ENCODE measurements at regions not wholly inside any gene's neighbourhood (a gene's known extent, or its start where the extent isn't known, plus 50 kb on each side); places are given as distances from the start of the nearest gene placed in this dataset.
A peak's percentile ranks its signal among the peaks of the same experiment; 100 is the strongest.

GRCh38 chr12:116370004-116370404 is 92.5 kb upstream of the MED13L start:
- no peak for DNase-seq
- no peak for TF ChIP-seq CTCF (IDR thresholded peaks at IDR 0.05)
- H3K4me1 Mint-ChIP-seq = peaks cover 65% of the 10 kb centered on the region
- H3K4me3 Mint-ChIP-seq = no peak overlapping the region
- H3K27ac Mint-ChIP-seq = peak overlapping the region; percentile 39
- peaks cover 5% of the 10 kb centered on the region for H3K36me3 Mint-ChIP-seq (ENCODE audit: low read depth)
- H3K27me3 Mint-ChIP-seq (ENCODE audit: low read depth, poor library complexity) = peaks cover 9% of the 10 kb centered on the region
- H3K9me3 Mint-ChIP-seq = no peaks in the 10 kb centered on the region

GRCh38 chr12:116370886-116371580 is 93.5 kb upstream of the MED13L start:
- TF ChIP-seq CTCF (IDR thresholded peaks at IDR 0.05) = no peak
- H3K9me3 Mint-ChIP-seq = no peaks in the 10 kb centered on the region
- no peak overlapping the region for H3K4me3 Mint-ChIP-seq
- peaks cover 5% of the 10 kb centered on the region for H3K36me3 Mint-ChIP-seq (ENCODE audit: low read depth)
- peak overlapping the region; percentile 74 for H3K27ac Mint-ChIP-seq
- peaks cover 71% of the 10 kb centered on the region for H3K4me1 Mint-ChIP-seq
- peaks cover 7% of the 10 kb centered on the region for H3K27me3 Mint-ChIP-seq (ENCODE audit: low read depth, poor library complexity)
- no peak for DNase-seq

- peaks cover 72% of the 10 kb centered on the region for H3K4me1 Mint-ChIP-seq
Measured at GRCh38 chr12:116372815-116373214, 95.3 kb upstream of the MED13L start.

GRCh38 chr12:116373572-116374206 is 96.2 kb upstream of the MED13L start:
- no peak for DNase-seq
- no peaks in the 10 kb centered on the region for H3K9me3 Mint-ChIP-seq
- no peak overlapping the region for H3K4me3 Mint-ChIP-seq
- H3K4me1 Mint-ChIP-seq = peaks cover 63% of the 10 kb centered on the region
- peaks cover 2% of the 10 kb centered on the region for H3K36me3 Mint-ChIP-seq (ENCODE audit: low read depth)
- peaks cover 11% of the 10 kb centered on the region for H3K27me3 Mint-ChIP-seq (ENCODE audit: low read depth, poor library complexity)
- no peak for TF ChIP-seq CTCF (IDR thresholded peaks at IDR 0.05)
- H3K27ac Mint-ChIP-seq = peak overlapping the region; percentile 89

More at GRCh38 chr12:116372815-116373214, 95.3 kb upstream of the MED13L start:
- Mint-ChIP-seq H3K9me3 (no peaks in the 10 kb centered on the region), H3K4me3 (no peak overlapping the region), H3K27me3 (ENCODE audit: low read depth, poor library complexity) (peaks cover 11% of the 10 kb centered on the region), H3K36me3 (ENCODE audit: low read depth) (peaks cover 5% of the 10 kb centered on the region), H3K27ac (peak overlapping the region; percentile 89)
- TF ChIP-seq CTCF (IDR thresholded peaks at IDR 0.05) = no peak
- DNase-seq = no peak

GRCh38 chr12:116374207-116374606 is 96.7 kb upstream of the MED13L start:
- no peak for TF ChIP-seq CTCF (IDR thresholded peaks at IDR 0.05)
- Mint-ChIP-seq H3K27ac (no peak overlapping the region), H3K4me3 (no peak overlapping the region), H3K27me3 (ENCODE audit: low read depth, poor library complexity) (peaks cover 11% of the 10 kb centered on the region), H3K4me1 (peaks cover 61% of the 10 kb centered on the region), H3K36me3 (ENCODE audit: low read depth) (no peaks in the 10 kb centered on the region), H3K9me3 (no peaks in the 10 kb centered on the region)
- DNase-seq = no peak
